Thyroid gland (tissue), 4 donors: ENCODE measurements at regions not wholly inside any gene's neighbourhood (a gene's known extent, or its start where the extent isn't known, plus 50 kb on each side); places are given as distances from the start of the nearest gene placed in this dataset.

Experiments
- DNase-seq, 2 donors: peaks; one replicate each; pipeline ENCODE4 v3.0.0-alpha.2; 2019
- H3K27ac ChIP-seq, 3 donors: fragments of 200-600 bp; sonication (generic); 1 replicate in 2 of 3; 2 replicates in 1 of 3; pipeline ENCODE4 v1.5.1; 2016 to 2019; ENCODE audit warnings: mild to moderate bottlenecking in 1 of 3, moderate library complexity in 1 of 3
- H3K27me3 ChIP-seq: fragments of 200-600 bp; sonication (generic); one replicate; pipeline ENCODE4 v1.5.1; 2019
- H3K36me3 ChIP-seq, 2 donors: fragments of 200-600 bp; sonication (generic); one replicate each; pipeline ENCODE4 v1.5.1; 2016 to 2019
- H3K4me1 ChIP-seq, 2 donors: fragments of 200-600 bp; sonication (generic); one replicate each; pipeline ENCODE4 v1.5.1; 2017 to 2019
- H3K4me3 ChIP-seq, 3 donors: fragments of 200-600 bp; sonication (generic); replicated peaks in 1 of 3; 1 replicate in 2 of 3; 2 replicates in 1 of 3; pipeline ENCODE4 v1.5.1; 2016; ENCODE audit warnings: mild to moderate bottlenecking in 1 of 3
- H3K9me3 ChIP-seq: fragments of 200-600 bp; sonication (generic); one replicate; pipeline ENCODE4 v1.5.1; 2017
- POLR2A ChIP-seq, 2 donors: fragments of 450-650 bp; IDR thresholded peaks; one replicate each; pipeline ENCODE4 v1.6.1; 2017; ENCODE audit warnings: antibody characterized with exemption in 2 of 2, mild to moderate bottlenecking in 2 of 2, moderate library complexity in 1 of 2
- WGBS, 2 donors: methylation state at CpG; one replicate each; pipeline ENCODE4 v1.1.5; 2017; 5-methylcytosine and 5-hydroxymethylcytosine counted together
- intact Hi-C: fragments of 100-400 bp; cut with DNase I; formaldehyde crosslinking; loops from one replicate; pipeline ENCODE4 v1.15.1; 2023
- TF ChIP-seq, protein P1 (sequence below), 6 experiments: fragments of 200-600 bp in 3 of 6; fragments of 450-650 bp in 3 of 6; sonication (generic) in 3 of 6; IDR thresholded peaks; one replicate each; pipeline ENCODE4 v1.5.1; 2016 to 2019; ENCODE audit warnings: antibody characterized with exemption in 6 of 6, mild to moderate bottlenecking in 2 of 6, inconsistent platforms in 1 of 6, moderate library complexity in 1 of 6

- H3K9me3 ChIP-seq: no peaks in the 10 kb centered on the region
- intact Hi-C loops: no loop called here
- no peak overlapping the region for H3K4me3 ChIP-seq
- TF ChIP-seq, protein P1, sequence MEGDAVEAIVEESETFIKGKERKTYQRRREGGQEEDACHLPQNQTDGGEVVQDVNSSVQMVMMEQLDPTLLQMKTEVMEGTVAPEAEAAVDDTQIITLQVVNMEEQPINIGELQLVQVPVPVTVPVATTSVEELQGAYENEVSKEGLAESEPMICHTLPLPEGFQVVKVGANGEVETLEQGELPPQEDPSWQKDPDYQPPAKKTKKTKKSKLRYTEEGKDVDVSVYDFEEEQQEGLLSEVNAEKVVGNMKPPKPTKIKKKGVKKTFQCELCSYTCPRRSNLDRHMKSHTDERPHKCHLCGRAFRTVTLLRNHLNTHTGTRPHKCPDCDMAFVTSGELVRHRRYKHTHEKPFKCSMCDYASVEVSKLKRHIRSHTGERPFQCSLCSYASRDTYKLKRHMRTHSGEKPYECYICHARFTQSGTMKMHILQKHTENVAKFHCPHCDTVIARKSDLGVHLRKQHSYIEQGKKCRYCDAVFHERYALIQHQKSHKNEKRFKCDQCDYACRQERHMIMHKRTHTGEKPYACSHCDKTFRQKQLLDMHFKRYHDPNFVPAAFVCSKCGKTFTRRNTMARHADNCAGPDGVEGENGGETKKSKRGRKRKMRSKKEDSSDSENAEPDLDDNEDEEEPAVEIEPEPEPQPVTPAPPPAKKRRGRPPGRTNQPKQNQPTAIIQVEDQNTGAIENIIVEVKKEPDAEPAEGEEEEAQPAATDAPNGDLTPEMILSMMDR (IDR thresholded peaks at IDR 0.05): no peak
- TF ChIP-seq POLR2A (IDR thresholded peaks at IDR 0.05): no peak
- H3K4me1 ChIP-seq: no peaks in the 10 kb centered on the region
- H3K36me3 ChIP-seq: no peaks in the 10 kb centered on the region
- H3K27me3 ChIP-seq: no peaks in the 10 kb centered on the region
- H3K27ac ChIP-seq: no peak overlapping the region
- WGBS, 2 donors: 85 to 92% methylated on average over 3 of the region's 3 CpGs
- no peak for DNase-seq
Observed at GRCh38 chr11:80669620-80670019, 1228.8 kb upstream of the TENM4 start.

GRCh38 chr11:80668039-80668438, 1227.2 kb upstream of the TENM4 start:
- Histone ChIP-seq H3K9me3 (no peaks in the 10 kb centered on the region), H3K27me3 (no peaks in the 10 kb centered on the region), H3K27ac (no peak overlapping the region), H3K36me3 (no peaks in the 10 kb centered on the region), H3K4me1 (no peaks in the 10 kb centered on the region), H3K4me3 (no peak overlapping the region)
- intact Hi-C loops: no loop called here
- TF ChIP-seq, protein P1 (IDR thresholded peaks at IDR 0.05): no peak
- TF ChIP-seq POLR2A (IDR thresholded peaks at IDR 0.05): no peak
- no peak for DNase-seq
- WGBS, 2 donors: 88 to 89% methylated on average over 6 of the region's 6 CpGs

GRCh38 chr11:80655834-80656233, 1215.0 kb upstream of the TENM4 start:
- no peaks in the 10 kb centered on the region for H3K9me3 ChIP-seq
- TF ChIP-seq POLR2A (IDR thresholded peaks at IDR 0.05): no peak
- TF ChIP-seq, protein P1 (IDR thresholded peaks at IDR 0.05): no peak
- 96% methylated on average over 2 of the region's 2 CpGs for WGBS, 2 donors
- H3K27ac ChIP-seq: no peak overlapping the region
- H3K4me1 ChIP-seq: no peaks in the 10 kb centered on the region
- intact Hi-C loops: no loop called here
- no peak for DNase-seq
- no peaks in the 10 kb centered on the region for H3K27me3 ChIP-seq
- no peak overlapping the region for H3K4me3 ChIP-seq
- no peaks in the 10 kb centered on the region for H3K36me3 ChIP-seq

GRCh38 chr11:80650966-80651365, 1210.1 kb upstream of the TENM4 start:
- no peak for DNase-seq
- Histone ChIP-seq H3K4me3 (no peak overlapping the region), H3K27ac (no peak overlapping the region), H3K36me3 (no peaks in the 10 kb centered on the region), H3K4me1 (no peaks in the 10 kb centered on the region), H3K27me3 (no peaks in the 10 kb centered on the region), H3K9me3 (no peaks in the 10 kb centered on the region)
- intact Hi-C loops: no loop called here
- no peak for TF ChIP-seq POLR2A (IDR thresholded peaks at IDR 0.05)
- WGBS, 2 donors: 72 to 76% methylated on average over 2 of the region's 2 CpGs

- DNase-seq: no peak
- no peak overlapping the region for H3K4me3 ChIP-seq
- WGBS, 2 donors: 85 to 86% methylated on average over 5 of the region's 5 CpGs
- H3K4me1 ChIP-seq: no peaks in the 10 kb centered on the region
- TF ChIP-seq, protein P1 (IDR thresholded peaks at IDR 0.05): no peak
- no peak for TF ChIP-seq POLR2A (IDR thresholded peaks at IDR 0.05)
- no peaks in the 10 kb centered on the region for H3K36me3 ChIP-seq
- no peaks in the 10 kb centered on the region for H3K27me3 ChIP-seq
- H3K9me3 ChIP-seq: no peaks in the 10 kb centered on the region
- H3K27ac ChIP-seq: no peak overlapping the region
- intact Hi-C loops: no loop called here
Observed at GRCh38 chr11:80649186-80649585, 1208.4 kb upstream of the TENM4 start.

DNA sequence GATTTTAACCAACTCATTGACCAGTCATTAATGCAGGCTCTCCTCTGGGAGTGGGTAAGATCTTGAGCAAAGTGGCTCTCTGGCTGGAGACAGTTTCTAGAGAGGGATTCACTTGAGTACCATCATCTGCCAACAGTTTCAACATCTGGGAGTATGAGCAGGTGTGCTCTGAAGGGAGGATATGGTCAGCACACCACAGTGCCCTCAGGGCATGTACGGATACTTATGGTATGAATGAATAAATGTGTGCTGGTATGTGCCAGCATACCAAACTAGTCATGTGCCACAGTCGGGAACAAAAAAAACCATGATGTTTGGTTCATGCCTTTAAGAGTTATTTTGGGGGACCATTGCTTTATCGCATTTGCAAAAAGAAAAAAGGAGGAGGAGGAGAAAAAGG, 1197.5 kb upstream of the TENM4 start:
- H3K27me3 ChIP-seq: no peaks in the 10 kb centered on the region
- no peak for TF ChIP-seq POLR2A (IDR thresholded peaks at IDR 0.05)
- TF ChIP-seq, protein P1 (IDR thresholded peaks at IDR 0.05): no peak
- H3K9me3 ChIP-seq: no peaks in the 10 kb centered on the region
- no peak overlapping the region for H3K4me3 ChIP-seq
- no peak for DNase-seq
- H3K36me3 ChIP-seq: no peaks in the 10 kb centered on the region
- intact Hi-C loops: no loop called here
- no peak overlapping the region for H3K27ac ChIP-seq
- 87 to 91% methylated on average over 3 of the region's 3 CpGs for WGBS, 2 donors
- no peaks in the 10 kb centered on the region for H3K4me1 ChIP-seq
